ENCODE measurements at regions not wholly inside any gene's neighbourhood (a gene's known extent, or its start where the extent isn't known, plus 50 kb on each side); places are given as distances from the start of the nearest gene placed in this dataset.

DNA sequence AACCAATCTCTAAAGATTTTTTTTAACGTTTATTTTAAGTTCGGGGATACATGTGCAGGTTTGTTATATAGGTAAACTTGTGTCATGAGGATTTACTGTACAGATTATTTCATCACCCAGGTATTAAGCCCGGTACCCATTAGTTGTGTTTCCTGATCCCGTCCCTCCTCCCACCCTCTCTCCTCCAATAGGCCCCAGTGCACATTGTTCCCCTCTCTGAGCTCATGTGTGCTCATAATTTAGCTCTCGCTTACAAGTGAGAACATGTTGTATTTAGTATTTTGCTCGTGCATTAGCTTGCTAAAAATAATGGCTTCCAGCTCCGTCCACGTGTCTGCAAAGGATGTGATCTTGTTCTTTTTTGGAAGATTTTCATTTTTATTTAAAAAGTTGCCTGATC, 2309.4 kb upstream of the AGA start:
- no peak for DNase-seq

DNA sequence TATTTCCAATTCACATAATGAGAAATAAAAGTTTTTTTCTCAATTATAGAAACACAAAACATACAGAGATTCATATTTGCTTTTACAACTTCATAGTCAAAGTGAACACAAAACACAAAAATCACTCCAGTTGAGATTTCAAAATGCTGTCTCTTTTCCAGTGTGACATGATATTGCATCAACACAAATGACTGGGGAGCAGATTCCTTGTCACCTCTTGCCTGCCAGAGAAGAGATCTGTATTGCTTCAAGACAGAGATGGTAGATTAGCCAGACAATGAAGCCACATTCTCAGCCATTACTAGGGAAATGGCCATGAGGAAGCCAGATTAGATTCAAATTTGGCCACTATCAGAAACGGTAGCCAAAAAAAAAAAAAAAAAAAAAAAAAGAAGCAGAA, 2313.1 kb upstream of the AGA start:
- no peak for DNase-seq

DNA sequence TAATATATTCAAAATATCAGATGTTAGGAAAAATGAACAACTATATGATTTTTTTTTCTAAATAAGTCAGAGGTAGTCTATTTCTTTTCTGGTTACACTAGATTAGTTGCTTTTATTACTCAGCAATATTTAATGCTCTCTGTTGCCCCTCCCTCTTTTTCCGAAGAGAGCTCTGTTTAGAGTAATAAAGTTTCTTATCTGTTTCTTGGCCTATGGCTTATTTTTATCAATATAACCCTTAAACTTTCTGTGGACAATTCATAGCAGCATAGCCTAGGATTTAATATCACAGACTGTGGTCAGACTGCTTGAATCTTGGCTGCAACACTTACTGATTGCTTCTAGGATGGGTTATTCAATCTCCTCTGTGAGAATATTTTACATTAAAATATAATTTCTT, 2315.4 kb upstream of the AGA start:
- DNase-seq = no peak

DNA sequence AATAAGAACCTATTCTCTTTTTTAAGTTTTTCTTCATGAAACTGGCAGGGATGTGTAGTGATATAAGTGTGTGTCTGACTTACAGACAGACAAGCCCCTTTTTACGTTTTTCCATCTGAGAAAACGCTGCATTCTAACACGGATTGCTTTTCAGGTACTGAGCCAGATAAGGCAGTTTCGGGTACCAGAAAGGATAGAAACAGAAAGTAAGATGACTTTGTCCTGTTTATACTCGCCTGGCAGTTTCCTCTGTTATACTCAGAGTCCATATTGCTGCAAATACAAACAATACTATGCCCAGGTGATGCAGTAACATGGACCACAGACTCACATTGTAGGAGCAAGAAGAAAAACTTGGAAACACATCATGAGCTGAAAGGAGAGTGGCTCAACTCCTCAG, 2320.6 kb upstream of the AGA start:
- DNase-seq = no peak

DNA sequence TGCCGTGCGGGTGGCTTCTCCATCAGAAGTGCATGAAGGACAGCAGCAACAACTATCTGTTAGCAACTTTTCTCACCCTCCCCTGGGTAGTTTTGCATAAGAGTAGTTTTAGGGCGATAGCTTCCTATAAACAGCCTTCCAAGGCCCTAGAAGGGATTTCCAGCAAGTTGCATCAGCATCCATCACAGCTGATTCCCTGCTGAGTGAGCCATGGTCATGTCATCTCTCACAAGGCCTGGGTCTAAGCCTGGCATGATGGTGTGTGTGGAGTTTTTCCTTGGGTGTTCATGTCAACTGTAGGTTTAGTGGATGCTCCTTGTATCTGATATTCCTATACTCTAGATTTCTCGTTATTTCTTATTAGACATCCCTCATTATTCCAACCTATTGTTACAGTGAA, 2324.7 kb upstream of the AGA start:
- DNase-seq = no peak

DNA sequence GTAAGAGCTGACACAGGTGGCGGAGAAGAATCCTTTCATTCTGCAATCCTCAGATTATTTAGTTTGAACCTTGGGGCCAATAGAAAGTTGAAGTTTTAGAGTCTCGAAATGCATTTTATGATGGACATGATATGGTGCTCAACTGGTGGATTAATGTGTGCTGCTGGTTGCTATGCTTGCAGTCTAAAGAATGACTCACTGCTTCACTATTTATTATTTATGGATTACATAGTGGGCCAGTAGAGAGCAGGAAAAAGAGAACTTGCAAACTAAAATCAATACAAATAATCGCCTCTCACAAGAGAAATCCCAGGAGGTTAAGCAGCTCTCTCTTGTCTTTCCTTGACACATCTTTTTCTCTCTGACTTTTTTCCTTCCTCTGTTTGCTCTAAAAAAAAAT, 2326.8 kb upstream of the AGA start:
- no peak for DNase-seq

DNA sequence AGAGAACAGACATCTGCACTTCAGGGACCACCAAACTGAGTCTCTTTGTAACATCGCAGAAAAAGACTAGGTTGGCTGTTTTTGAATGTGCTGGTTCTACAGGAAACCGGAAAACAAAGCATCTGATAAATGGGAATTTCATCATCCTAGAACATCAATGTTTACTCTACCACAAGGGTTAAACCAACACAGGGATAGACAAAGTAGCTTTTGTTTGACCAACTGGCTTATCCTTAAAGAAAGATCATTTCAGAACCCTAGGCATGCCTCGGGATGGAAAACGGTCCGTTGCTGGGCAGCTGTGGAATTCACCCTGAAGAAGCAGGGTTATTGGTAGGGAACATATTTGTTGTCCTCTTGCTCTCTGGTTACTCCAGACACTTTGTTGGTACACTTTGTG, 2355.5 kb upstream of the AGA start:
- DNase-seq = no peak

DNA sequence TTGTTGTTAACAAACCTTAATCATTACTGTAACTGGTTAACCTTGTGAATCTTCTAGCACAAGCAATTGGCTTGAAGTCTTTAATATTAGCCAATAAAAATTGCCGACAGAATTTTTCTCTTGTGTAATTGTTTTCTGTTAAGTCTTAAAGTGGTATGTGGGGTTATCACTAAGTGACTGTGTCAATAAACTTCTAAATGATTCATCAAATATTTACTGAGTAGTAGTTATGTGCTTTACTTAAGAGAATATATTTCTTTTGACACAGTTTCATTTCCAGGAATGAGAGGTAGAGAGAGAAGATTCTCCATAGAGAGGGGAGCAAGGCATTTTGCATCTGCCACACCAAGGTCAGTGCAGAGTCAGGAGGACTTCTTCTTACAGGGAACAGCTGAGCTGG, 2361.6 kb upstream of the AGA start:
- no peak for DNase-seq

DNA sequence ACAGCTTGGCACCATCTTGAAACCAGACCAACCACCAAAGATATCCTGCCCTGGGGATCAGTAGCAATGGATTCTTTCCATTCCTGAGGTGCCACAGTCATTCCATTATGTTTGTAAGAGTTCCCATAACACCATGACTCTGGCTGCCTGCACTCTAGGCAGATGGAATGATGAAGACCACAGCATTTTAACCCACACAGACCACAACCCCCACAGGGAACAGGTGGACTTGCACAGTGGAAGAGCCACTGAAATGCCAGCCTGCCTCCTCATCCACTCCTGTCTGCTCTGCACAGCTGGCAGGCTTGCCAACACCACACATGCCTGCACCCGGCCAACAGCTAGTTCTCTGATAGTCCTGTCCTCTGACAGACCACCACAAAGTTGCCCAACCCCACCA, 2362.2 kb upstream of the AGA start:
- no peak for DNase-seq

DNA sequence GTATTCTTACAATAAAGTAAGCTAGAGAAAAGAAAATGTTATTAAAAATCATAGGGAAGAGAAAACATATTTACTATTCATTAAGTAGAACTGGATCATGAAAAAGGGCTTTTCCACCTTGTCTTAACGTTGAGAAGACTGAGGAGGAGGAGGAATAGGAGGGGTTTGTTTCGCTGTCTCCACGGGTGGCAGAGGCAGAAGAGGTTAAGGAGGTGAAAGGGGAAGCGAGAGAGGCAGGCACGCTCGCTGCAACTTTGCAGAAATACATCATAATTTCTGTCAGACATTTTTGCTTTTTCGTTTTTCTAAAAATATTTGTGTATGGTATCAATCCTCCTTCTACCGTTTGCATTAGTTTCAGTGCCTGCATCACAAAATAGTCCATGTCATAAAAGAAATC, 2375.1 kb upstream of the AGA start:
- no peak for DNase-seq

DNA sequence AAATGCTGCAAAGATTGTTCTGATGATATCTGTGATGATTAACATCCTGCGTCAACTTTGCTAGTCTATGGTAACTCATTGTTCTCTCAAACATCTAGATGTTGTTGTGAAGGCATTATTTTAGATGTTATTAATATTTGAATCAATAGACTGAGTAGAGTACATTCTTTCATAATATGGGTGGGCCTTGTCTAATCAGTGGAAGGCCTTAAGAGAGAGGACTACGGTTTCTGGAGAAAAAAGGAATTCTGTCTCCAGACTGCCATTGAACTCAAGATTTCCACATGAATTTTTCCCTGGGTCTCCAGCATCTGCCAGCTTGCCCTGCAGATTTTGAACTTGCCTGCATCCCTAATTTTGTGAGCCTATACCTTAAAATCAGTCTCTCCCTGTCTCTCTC, 2381.1 kb upstream of the AGA start:
- DNase-seq = no peak

DNA sequence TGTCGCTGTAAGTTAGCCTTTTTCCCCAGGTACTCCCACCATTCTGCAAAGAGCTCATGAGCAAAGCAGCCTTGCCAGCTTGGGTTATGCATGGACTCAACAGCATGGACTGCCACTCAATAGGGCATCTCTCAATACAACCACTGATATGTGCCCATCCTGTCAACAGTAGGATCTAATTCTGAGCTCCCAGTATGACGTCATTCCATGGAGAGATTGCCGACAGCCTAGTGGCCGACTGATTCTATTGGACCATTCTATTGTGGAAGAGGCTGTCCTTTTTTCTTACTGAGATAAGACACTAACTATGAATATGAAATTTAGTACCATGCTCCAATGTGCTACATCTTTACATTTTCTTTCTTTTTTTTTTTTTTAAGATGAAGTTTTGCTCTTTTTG, 2389.0 kb upstream of the AGA start:
- DNase-seq = no peak

DNA sequence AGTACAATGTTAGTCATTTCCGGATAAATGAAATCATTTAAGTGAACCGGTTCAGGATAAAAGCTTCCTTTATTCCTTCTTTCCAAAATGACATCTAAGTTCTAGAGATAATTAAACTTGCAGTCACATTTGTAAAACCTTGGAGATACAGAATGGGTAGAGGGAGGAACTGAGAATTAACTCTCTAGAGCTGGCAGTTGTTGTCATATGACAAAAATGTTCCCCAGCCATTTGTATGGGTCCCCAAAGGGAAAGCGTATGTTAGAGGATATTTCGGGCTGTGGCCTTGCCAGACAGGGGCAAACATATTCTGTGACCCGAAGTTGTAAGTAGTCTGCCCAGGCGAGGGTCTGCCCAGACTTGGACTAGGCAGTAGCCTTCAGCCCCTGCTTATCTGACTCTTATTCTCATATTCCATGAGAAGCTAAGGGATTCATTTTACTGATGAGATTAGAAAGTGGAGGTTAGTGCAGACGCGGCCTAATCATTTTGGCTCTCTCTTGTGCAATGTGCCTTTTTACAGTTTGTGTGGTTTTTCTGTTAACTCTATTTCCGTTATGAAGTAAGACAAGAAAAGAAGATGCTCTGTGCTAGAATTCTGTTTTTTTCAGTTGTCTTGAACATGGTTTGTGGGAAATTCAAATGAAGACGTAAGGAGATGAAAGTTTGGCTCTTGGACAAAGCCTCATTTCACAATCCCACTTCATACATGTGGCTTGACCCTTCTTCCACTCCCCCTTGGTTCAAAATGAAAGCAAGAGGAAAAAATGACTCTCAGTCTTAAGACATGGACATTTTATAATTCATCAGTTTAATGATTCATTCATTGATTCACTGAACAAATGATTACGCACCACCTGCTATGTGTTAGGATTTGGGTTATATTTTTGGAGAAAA, 2394.2 kb upstream of the AGA start:
- DNase-seq = no peak

DNA sequence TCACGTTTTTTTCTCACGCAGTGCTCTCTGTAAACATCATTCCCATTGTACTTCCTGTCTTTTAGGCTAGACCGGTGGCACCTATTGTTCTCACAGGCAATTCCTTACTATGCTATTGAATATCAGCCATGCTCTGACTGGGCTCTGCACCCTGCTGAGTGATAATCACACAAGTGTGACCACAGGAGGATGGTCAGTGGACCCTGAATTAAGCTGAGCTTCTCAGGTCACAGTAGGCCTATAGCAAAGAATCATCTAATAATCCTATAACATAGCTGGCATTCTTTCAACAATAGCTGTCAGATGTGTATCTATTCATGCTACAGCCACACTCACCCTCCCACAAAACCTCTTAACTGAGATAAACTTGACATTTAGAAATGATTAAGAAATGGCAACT, 2399.8 kb upstream of the TENM3 start:
- DNase-seq = no peak

DNA sequence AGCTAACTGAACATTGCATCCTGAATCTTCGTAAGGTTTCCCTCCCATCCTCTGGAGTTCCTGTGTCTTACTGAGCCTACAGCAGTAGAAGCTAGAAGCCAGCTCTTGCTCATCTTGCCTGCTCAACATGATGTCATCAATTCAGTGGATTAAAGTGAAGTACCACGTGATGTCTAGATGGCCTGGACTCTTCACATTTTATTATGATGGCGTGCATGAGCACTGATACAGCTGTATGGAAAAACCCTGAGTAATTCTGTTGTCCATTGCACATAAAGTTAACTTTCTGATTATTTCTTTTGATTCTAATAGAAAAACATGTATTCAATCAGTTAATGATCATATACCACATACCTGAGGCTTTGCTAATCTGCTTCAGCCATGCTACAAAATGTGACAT, 2387.7 kb upstream of the TENM3 start:
- no peak for DNase-seq

DNA sequence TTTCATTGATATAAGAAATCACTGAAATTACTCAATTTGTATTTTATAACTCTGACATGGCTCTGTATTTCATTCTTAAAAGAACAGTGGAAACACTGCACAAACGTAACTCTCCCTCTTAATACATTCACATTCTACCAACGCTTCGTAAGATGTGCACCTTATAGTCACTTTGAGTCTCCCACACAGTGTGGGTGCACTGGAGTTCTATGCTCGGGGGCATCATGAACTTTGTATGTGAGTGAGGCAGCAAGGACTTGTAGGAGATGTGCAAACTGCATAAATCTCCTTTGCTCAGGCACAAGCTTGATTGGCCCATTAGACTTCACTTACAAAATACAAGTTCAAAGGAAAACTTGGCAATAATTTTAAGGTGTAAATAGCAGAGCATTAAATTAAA, 2385.0 kb upstream of the TENM3 start:
- DNase-seq = no peak

DNA sequence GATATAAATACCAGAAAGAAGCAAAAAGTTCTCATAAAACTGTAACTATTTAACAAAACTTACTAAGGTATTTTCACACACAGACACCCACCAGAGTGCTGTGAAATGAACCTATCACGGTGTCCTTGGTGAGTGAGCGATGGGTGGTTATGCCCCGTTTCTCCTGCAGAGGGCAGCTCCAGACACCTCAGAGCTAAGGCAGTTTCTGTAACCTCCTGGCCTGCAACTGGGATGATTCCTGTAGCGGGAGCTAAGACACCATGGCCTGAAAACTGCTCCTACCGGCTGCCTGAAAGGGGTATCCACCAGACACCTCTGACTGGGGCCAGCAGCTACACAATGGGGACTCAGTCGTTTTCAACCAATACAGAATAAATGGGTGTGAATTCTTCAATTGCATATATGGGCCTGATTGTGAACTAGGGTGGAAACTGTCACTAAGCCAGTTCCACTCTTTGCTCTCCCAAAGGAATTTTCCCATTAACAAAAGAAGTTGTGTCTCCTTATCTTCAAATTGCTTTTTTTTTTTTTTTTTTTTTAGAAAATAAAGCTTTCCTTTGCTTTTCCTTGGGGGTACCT, 2375.8 kb upstream of the TENM3 start:
- peak; percentile 15 for DNase-seq

DNA sequence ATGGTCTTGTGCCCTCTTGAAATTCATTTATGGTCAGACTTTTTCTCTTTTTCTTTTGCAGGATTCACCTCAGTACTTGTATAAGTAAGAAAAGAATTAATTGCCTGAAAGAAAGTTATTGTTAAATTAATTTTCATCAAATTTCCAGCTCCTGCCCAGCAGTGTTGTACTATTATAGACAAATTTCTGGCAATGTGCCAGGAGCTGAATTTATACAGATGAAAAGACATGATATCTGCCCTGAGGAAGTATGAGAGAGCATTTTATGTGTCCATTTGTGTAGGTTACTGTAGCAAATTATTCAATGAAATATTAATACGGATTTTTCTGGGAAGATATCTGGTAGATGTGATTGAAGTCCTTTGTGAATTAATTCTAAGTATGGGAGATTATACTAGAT, 2371.5 kb upstream of the TENM3 start:
- no peak for DNase-seq

DNA sequence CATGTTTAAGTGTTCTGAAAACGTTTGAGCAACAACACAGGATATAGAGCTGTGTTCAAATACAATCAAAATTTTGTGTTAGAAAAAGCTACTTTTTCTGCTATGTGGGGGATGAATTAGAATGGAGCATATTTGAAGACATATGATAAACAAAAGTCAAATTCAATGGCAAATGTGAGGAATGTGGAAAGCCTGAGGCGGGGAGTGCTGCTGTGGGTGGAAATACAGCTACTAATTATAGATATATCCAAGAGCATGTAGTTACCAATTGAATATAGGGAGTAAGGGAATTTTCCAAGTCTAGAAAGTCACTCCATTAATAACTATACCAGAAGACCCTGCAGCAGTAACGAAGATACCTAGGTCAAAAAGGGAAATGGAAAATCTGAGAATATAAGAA, 2370.4 kb upstream of the TENM3 start:
- DNase-seq = no peak

DNA sequence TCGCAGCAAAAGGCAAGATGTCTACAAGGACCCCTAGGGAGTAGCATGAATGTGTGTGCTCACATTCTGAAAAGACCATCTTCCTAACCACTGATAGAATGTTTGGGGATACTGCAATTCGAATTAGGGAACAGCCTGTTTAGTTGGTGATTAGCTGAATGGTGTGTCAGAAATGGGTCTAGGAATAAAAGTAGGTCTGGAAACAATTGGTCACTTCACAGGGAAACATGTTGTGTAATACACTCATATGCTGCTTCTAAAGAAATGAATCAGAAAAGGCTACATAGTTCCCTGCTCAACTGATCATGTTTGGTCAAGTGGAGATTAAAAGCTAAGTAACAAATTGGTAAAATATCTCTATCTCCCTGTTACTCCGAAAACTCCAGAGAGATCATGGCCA, 2362.4 kb upstream of the TENM3 start:
- no peak for DNase-seq

DNA sequence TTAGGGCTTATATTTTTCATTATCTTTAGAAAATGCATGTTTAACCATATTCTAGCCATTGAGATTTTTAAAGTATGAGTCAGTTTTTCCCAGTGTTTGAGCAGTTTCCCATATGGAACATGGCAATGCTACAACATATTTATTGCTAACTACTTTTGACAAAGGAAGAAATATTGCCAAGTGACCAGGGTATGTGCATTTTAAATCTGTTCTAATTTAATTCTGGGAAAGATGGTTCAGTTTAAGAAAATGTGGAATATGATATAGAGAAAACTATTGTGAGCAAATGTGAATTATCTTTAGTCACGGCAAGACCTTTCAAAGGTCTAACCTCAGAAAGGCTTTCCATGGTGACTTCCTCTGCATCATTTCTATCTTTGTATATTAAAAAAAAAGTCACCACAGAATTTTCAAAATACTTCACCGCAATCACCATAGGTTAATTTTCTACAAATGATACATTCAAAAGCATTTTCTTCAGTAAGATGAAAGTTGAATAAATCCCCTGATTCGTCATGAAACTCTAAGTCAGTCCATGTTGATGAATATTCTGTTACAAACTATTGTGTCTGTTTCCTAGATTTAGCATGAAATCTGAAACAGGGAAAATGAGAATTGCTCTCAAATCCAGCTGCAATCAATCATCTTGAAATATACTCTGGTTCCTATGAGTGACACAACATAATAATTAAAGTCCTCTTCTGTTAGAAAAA, 2349.0 kb upstream of the TENM3 start:
- no peak for DNase-seq

DNA sequence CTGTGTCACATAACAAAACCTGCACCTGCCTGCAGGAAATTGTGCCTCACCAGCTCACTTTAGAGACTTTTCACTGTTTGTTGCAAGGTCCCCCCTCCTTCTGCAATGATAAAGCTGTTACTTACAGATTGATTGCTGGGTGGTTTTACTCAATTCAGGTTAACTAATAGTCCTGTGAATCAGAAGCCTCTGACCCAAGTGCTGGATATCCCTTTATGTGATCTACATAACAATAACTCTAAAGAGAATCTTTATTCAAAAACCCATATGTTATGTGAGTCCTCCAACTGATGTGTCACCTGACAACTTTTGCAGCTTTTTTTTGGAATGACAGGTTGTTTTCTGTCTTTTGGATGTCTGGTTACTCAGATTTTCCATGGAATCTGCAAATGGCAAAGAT, 2323.6 kb upstream of the TENM3 start:
- DNase-seq = no peak

DNA sequence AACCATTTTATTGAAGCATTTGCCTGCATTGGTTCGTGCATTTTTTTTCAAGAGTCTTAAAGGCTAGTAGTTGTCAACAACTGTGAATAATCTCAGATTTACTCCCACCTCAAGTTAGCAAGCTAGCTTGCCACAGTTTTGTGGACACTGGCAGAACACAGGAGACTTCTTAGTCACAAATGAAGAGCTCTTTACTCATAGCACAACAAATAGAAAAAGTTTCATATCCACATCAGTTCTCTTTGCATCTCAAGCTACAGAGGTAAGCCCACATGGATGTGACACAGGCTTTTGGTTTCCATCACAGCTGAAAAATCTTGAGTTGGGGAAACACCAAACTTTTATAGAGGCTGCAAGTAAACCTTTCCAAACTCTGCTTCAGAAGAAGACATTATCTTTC, 2315.7 kb upstream of the TENM3 start:
- no peak for DNase-seq

DNA sequence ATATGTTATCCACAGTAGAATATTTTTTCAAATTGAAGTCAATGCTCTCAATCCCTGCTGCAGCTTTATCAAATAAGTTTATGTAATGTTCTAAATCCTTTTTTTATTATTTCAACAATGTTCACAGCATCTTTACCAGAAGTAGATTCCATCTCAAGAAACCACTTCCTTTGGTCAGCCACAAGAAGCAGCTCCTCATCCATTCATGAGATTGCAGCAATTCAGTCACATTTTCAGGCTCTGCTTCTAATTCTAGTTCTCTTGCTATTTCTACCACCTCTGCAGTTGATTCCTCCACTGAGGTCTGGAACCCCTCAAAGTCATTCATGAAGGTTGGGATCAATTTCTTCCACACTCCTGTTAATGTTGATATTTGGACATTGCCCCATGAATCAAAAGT, 2301.3 kb upstream of the TENM3 start:
- DNase-seq = no peak

Data from activated T-cell treated with anti-CD3 and anti-CD28 coated beads, Interleukin-2, amount 50 U/mL, for 1 hour (primary cell).